ENCODE measurements at regions not wholly inside any gene's neighbourhood (a gene's known extent, or its start where the extent isn't known, plus 50 kb on each side); places are given as distances from the start of the nearest gene placed in this dataset.

GRCh38 chr2:142314164-142314563, 183.3 kb upstream of the LRP1B start:
- ChIA-PET POLR2A (no interaction called here), CTCF (no interaction called here)
- DNase-seq (ENCODE audit: low read depth, low spot score) (no peak), ATAC-seq (no peak)
- in situ Hi-C loops (cut with HindIII; ENCODE audit: low pct_unique_long_range_greater_than_20kb, low sequenced_read_pairs) (no loop called here), intact Hi-C loops (cut with micrococcal nuclease; ENCODE audit: unreplicated experiment) (no loop called here)
- H3K9me3 ChIP-seq (ENCODE audit: control insufficient read depth, insufficient read depth, low read depth, low read length), result no peaks in the 10 kb centered on the region
- H3K4me1 ChIP-seq (ENCODE audit: control insufficient read depth, insufficient read depth, low read length), result no peaks in the 10 kb centered on the region
- no peak overlapping the region for H3K4me3 ChIP-seq (ENCODE audit: low read depth in 2 of 2, low read length in 2 of 2)
- no peak overlapping the region for H3K27ac ChIP-seq (ENCODE audit: low read length)
- H3K36me3 ChIP-seq (ENCODE audit: control insufficient read depth, insufficient read depth, low read length), result no peaks in the 10 kb centered on the region
- no TSS peak for BruUV-seq (replicated peaks)
- TF ChIP-seq TCF7L2 (IDR thresholded peaks at IDR 0.05; ENCODE audit: low read depth, low read length), result no peak
- TF ChIP-seq POLR2AphosphoS5 (IDR thresholded peaks at IDR 0.05; ENCODE audit: low read depth, low read length), result no peak
- TF ChIP-seq REST (IDR thresholded peaks at IDR 0.05; ENCODE audit: insufficient read depth in 1 of 2, low read depth in 2 of 2, low read length in 1 of 2), result no peak
- no peak for TF ChIP-seq SIN3A (IDR thresholded peaks at IDR 0.05; ENCODE audit: borderline replicate concordance, insufficient read depth, low read depth, low read length)
- H3K27me3 ChIP-seq (ENCODE audit: control insufficient read depth, insufficient read depth, low read length), result no peaks in the 10 kb centered on the region

- no TSS peak for BruUV-seq (replicated peaks)
- TF ChIP-seq CTCF (IDR thresholded peaks at IDR 0.05) (no peak), TCF7L2 (IDR thresholded peaks at IDR 0.05; ENCODE audit: low read depth, low read length) (no peak), REST (IDR thresholded peaks at IDR 0.05; ENCODE audit: insufficient read depth in 1 of 2, low read depth in 2 of 2, low read length in 1 of 2) (no peak), POLR2AphosphoS5 (IDR thresholded peaks at IDR 0.05; ENCODE audit: low read depth, low read length) (no peak), SIN3A (IDR thresholded peaks at IDR 0.05; ENCODE audit: borderline replicate concordance, insufficient read depth, low read depth, low read length) (no peak)
- H3K4me1 ChIP-seq (ENCODE audit: control insufficient read depth, insufficient read depth, low read length), result no peaks in the 10 kb centered on the region
- H3K36me3 ChIP-seq (ENCODE audit: control insufficient read depth, insufficient read depth, low read length), result no peaks in the 10 kb centered on the region
- no peak for DNase-seq (ENCODE audit: low read depth, low spot score)
- CTCF ChIA-PET, result no interaction called here
- H3K4me3 ChIP-seq (ENCODE audit: low read depth in 2 of 2, low read length in 2 of 2), result no peak overlapping the region
- no peaks in the 10 kb centered on the region for H3K27me3 ChIP-seq (ENCODE audit: control insufficient read depth, insufficient read depth, low read length)
- no peak overlapping the region for H3K27ac ChIP-seq (ENCODE audit: low read length)
- POLR2A ChIA-PET, result no interaction called here
- in situ Hi-C loops (cut with HindIII; ENCODE audit: low pct_unique_long_range_greater_than_20kb, low sequenced_read_pairs) (no loop called here), intact Hi-C loops (cut with micrococcal nuclease; ENCODE audit: unreplicated experiment) (no loop called here)
- no peak for ATAC-seq
- H3K9me3 ChIP-seq (ENCODE audit: control insufficient read depth, insufficient read depth, low read depth, low read length), result no peaks in the 10 kb centered on the region
Measured at GRCh38 chr2:142310530-142310929, 179.7 kb upstream of the LRP1B start.
